ENCODE measurements at regions not wholly inside any gene's neighbourhood (a gene's known extent, or its start where the extent isn't known, plus 50 kb on each side); places are given as distances from the start of the nearest gene placed in this dataset.

DNA sequence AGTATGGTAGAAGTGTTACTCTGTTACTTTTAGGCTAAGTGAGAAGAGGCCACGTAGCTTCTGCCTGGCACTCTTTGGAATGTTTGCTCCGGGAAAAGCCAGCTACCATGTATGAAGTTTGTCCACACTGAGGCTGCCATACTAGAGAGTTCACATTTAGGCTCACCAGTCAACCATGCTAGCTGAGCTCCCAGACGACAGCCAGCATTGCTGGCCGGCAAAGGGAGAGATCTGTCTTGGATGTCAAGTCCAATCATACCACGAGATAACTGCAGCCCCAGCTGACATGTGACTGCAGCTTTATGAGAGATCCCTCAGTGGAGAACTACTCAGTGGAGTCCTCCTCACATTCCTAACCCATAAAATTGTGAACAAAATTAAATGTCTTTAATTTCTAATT is 321.2 kb upstream of the F9 start (continued):
- TF ChIP-seq RFX5 (IDR thresholded peaks at IDR 0.05; ENCODE audit: borderline replicate concordance, low read depth, low read length) (no peak), RBBP5 (IDR thresholded peaks at IDR 0.05; ENCODE audit: borderline replicate concordance, low read depth, low read length) (no peak), SIX5 (IDR thresholded peaks at IDR 0.05; ENCODE audit: low read depth, low read length) (no peak), CREB1 (IDR thresholded peaks at IDR 0.05) (no peak)
